Amniotic epithelial cell (primary cell): ENCODE measurements at regions not wholly inside any gene's neighbourhood (a gene's known extent, or its start where the extent isn't known, plus 50 kb on each side); places are given as distances from the start of the nearest gene placed in this dataset.

Experiments
- DNase-seq: peaks from one replicate; pipeline ENCODE4 v3.0.0-alpha.2; 2010; ENCODE audit warnings: low read depth

DNA sequence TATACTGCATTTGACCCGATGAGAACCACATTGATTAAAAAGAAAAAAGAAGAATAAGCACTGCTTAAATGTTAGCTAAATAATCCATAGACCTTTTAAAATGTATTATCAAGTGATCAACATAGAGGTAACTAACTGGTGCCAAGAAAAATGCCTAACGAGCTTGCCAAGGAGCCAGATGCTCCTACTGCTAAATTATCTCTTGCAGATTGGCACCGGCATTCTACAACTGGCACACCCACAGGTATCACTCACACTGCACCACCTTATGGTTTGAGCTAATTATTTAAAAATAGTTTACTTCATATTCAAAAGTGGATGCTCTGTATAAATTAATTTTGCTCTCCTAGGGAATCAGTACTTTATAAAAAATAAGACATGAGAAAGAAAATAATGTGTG is 341.6 kb upstream of the CDH7 start:
- DNase-seq = no peak

DNA sequence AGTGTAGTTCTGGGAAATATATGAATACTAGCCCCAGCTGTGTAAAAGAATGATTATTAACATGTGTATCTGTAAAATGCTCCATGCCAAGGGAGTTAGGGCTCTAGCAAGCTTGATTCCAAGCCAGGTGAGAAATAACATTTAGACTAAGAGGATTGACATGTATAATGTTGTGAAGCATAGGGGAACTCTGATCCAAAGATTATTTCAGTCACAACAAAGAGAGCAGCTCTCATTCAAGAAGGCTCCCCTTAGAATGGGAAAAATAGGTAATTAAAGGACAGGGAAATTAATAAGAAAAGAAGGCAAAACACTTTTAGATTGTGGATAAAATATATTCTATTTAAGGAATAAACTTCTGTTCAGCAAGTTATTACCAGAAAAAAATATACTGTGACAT is 347.3 kb upstream of the CDH7 start:
- DNase-seq = no peak

- DNase-seq = no peak
These were observed 351.7 kb upstream of the CDH7 start for GRCh38 chr18:65399091-65399490.

DNA sequence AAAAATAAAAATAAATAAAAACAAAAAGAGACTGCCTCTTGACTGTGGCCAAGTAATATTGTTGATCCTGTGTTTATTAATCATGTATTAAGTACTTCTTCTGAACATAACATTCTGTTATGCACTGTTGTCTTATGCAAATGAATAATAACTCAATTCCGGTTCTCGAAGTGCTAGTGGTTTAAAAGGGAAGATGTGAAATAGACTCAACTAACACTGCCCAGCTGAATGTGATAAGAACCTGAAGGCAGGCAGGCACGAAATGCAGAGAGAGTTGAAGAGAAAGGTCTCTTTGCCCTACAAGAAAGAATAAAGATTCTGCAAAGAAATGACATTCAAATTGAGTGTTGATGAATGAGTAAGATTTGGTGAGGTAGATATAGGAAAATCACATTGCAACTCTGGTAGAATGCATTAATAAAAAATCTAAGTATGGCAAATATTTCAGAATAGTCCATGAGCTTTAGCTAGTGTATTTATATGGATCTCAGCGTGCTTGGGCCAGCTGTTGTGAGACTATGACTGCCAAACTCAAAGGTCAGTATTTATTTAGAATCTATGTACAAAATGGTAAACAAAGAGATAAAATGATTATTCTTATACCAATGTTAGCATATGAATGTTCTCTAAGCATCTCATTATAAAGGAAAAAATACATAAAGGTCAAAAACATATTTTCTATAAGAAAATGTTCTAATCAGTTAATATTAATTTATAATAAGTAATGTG is 352.3 kb upstream of the CDH7 start:
- DNase-seq = no peak

- no peak for DNase-seq
These were observed 369.8 kb upstream of the CDH7 start for GRCh38 chr18:65380986-65381385.

GRCh38 chr18:65380571-65380970 is 370.2 kb upstream of the CDH7 start:
- no peak for DNase-seq

GRCh38 chr18:65372904-65373303 is 377.9 kb upstream of the CDH7 start:
- DNase-seq = no peak

- no peak for DNase-seq
These were observed 385.4 kb upstream of the CDH7 start for GRCh38 chr18:65365245-65365980.

DNA sequence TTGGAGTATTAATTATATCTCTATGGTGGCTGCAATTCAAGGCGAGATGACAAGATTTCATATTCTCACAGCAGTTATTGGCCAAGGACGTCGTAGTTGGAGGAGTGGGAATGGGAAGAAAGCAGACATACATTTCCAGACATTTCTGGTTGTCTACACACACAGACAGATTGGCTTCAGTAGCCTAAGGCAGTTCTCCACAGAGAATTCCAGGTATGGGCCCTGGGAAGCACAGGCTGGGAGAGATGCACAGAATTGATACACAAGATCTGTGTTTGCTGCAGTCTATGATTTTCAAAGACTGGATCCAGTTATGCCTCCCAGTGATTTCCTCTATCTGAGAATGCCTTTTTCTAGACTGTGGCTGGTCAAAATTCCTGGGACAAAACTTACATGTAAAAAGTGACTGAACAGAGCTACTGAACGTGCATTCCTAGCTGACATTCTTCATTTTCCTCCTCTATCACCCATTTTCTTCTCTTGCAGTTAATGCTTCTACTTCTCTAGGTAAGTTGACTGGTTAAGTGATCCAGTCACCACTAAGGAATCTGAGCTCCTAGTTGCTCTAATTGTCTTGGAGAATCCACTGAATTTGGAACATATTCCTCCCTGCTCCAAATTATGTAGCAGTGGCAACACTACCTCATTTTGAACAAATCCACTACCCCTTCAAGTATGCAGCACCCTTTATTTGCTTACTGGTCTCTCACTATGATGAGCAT is 386.7 kb upstream of the CDH7 start:
- no peak for DNase-seq

DNA sequence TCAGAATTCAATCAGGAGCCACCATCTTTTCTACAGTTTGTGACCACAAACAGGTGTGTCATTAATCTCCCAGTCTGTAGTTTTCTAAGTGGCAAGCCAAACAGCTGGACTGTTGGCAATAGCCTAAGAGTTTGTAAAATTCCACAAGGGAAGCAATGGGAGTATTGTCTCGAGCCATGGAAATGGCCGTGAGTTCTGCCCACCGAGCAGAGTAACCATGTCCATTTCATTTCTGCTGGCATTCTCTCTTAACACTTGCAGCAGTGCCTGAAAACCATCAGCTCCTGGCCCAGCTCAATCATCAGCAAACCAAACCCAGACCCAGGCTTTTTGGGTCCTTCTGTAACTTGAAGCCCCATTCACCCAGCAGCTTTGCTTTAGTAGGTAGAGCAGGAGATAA is 387.8 kb upstream of the CDH7 start:
- DNase-seq = no peak

GRCh38 chr18:65359479-65359878 is 391.3 kb upstream of the CDH7 start:
- DNase-seq = no peak

- DNase-seq = no peak
These were observed 392.5 kb upstream of the CDH7 start for GRCh38 chr18:65358306-65358705.

DNA sequence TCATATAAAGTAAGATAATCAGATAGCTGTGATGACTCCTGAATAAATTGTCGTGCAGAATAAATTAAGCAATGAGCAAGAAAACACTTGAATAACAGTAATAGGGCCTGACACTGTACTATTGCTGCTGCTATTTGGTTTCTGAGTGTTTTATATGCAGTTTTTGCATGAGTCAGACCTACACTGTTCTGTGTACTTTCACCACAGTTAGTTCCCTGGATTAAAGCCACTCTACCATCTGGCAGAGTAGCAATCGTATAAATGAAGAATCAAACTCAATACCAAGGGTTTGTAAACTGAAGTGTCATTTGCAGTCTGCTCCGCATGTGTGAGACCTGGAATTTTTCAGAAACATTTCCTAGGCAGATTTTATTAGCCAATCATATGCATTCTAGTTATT is 398.6 kb upstream of the CDH7 start:
- no peak for DNase-seq

DNA sequence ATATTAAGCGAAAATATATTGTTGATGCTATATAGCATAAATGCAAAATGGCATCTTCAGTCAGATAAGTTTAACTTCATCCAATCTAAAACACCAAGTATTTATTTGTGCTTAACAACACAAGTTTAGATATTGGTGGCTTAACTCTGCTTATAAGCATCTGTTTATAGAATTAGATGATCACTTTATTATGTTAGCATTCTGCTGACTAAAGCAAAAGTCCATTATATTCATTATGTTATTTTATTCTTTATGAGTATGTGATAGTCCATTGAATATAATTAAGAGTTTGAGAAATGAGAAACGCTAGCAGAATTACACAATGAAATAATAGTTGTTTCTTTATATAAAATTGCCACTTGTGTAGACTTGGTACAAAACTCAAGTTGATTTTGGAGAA is 401.2 kb upstream of the CDH7 start:
- DNase-seq = no peak

- DNase-seq = no peak
These were observed 403.4 kb upstream of the CDH7 start for GRCh38 chr18:65347446-65347845.

GRCh38 chr18:65346086-65346485 is 404.7 kb upstream of the CDH7 start:
- DNase-seq = no peak

DNA sequence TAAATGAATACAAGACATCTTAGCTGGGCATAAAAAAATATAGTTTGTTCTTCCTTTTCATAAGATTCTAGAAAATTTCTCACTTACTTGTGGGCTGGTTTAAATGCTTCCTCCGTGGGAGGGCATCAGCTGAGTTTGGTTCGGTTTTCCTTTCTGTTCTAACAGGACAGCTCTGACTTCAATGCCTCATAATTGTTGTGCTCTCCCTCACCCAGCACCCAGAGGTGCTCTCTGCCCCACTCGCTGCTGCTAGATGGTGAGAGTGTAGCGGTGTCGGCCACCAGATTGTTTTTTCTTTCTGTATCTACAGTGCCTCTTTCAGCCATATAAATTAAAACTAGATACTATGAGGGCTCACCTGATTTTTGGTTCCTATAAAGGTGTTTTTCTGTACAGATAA is 407.2 kb upstream of the CDH7 start:
- DNase-seq = no peak

GRCh38 chr18:65336411-65336810 is 414.4 kb upstream of the CDH7 start:
- no peak for DNase-seq

- no peak for DNase-seq
These were observed 421.8 kb upstream of the CDH7 start for GRCh38 chr18:65329010-65329409.

GRCh38 chr18:65326805-65327204 is 424.0 kb upstream of the CDH7 start:
- DNase-seq = no peak

DNA sequence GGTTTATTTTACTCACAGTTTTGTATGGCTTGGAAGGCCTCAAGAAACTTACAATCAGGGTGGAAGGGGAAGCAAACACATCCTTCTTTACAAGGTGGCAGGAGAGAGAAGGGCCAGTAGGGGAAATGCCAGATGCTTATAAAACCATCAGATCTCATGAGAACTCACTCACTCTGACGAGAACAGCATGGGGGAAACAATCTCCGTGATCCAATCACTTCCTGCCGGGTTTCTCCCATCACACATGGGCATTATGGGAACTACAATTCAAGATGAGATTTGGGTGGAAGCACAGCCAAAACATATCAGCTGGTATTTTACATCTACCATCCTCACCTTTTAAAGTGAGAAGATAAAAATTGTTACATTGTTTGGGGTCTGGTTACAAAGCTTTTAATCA is 427.9 kb upstream of the CDH7 start:
- DNase-seq = no peak

GRCh38 chr18:65298422-65298821 is 452.4 kb upstream of the CDH7 start:
- DNase-seq = no peak

DNA sequence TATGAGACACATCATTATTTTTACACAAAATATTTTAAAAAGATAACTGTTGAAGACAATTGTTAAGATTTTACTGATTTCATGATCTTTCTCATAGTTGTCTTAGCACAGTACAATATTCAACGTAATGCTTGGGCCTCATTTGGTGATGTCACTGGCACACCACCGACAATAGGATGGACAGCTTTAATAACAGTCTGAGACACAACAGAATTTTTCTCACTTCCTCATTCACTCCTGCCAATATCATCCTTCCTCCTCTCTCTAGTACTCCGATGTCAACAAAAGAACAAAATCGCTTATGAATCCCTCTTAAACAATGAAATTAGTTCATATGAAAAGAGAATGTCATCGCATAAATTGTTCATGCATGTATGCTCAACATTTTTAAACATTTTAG is 461.9 kb upstream of the CDH7 start:
- no peak for DNase-seq
